HG02870 (cell line): ENCODE measurements at regions not wholly inside any gene's neighbourhood (a gene's known extent, or its start where the extent isn't known, plus 50 kb on each side); places are given as distances from the start of the nearest gene placed in this dataset.
"Not testable (repeated sequence)": the region's sequence is repeated elsewhere in the genome, so short reads cannot be mapped to it uniquely, and the experiment has no call there.

Experiments used
- ATAC-seq: cut with Tn5 transposase; IDR thresholded peaks from one replicate; pipeline ENCODE4 v1.9.1; 2021; ENCODE audit warnings: mild to moderate bottlenecking, moderate library complexity; ENCODE audit not compliant: unreplicated experiment

- ATAC-seq: no peak
Measured at GRCh38 chr4:12409507-12410190, 981.0 kb upstream of the HS3ST1 start.

DNA sequence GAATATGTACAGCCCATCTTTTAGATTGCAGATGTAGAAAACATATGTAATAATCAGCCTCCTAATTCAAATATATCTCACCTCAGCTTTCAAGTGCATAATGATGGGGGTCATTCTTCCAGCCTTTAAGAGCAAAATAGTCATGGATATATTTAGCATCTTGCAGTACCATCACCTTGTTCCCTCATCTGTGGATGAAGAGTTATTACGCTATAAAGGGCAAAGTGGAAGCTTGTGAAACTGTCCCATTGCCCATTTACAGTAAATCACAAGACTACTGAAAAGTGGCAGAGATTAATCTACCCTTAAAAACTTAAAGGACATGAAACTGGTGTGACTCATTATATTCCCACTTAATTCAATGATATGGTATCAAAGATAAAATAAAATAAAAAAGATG lies 979.7 kb upstream of the HS3ST1 start:
- ATAC-seq: no peak

DNA sequence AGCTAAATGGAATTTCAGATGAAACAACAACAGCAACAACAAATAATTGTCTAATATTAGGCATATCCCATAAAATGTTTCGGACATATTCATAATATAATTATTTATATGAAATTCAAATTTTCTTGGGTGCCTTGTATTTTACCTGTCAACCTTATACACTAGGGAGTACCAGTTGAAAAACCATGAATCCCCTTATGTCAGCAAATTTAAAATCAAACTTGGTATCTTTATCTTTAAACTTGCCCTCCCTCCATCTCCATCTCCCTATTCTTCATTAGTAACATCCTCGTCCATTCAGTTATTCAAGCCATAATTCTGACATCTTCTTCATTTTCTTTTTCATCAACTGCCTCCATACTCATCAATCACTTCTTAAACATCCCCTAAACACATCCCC lies 974.5 kb upstream of the HS3ST1 start:
- no peak for ATAC-seq

DNA sequence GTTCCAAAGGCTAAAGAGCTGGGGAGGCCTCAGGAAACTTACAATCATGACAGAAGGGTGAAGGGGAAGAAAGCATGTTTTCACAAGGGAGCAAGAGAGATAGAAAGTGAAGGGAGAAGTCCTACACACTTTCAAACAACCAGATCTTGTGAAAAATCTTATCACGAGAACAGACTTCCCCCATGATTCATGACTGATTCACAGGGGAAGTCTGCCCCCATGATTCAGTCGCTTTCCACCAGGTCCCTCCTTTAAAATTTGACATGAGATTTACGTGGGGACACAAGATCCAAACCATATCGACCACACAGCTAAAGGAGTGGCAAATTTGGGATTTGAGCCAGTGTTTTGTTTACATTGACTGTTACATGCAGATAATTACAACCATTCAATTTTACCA lies 971.1 kb upstream of the HS3ST1 start:
- no peak for ATAC-seq

DNA sequence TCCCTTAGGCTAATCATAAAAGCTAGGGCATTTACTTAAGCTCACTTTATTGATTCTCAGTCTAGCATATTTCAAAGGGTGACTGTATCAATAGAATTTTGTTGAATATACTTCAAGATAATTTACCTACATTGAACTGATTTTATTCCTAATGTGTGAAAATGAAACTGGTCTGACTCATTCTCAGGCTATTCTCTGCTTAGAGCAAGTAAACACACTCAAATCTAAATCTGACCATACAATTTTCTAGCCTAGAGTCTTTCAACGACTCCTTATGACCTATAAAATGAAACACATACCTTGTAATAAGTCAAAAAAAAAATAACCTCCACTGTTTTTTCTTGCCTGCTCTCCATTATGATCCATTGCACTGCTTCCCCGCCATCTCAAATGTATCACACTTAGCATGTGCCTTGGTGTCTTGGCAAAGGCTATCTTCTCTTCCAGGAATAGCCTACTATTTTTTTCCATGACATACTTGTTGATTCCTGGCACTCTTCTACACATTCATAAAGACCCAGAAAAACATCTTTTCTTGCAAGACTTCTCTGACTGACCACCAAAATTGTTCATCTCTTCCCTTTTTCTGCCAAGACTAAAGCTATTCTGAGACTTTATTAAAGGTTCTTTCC lies 965.1 kb upstream of the HS3ST1 start:
- ATAC-seq: no peak

GRCh38 chr4:12389604-12390003 lies 960.9 kb upstream of the HS3ST1 start:
- no peak for ATAC-seq

GRCh38 chr4:12382567-12382966 lies 953.9 kb upstream of the HS3ST1 start:
- ATAC-seq: no peak

GRCh38 chr4:12379191-12379590 lies 950.5 kb upstream of the HS3ST1 start:
- no peak for ATAC-seq

- no peak for ATAC-seq
Measured at GRCh38 chr4:12375805-12376204, 947.1 kb upstream of the HS3ST1 start.

DNA sequence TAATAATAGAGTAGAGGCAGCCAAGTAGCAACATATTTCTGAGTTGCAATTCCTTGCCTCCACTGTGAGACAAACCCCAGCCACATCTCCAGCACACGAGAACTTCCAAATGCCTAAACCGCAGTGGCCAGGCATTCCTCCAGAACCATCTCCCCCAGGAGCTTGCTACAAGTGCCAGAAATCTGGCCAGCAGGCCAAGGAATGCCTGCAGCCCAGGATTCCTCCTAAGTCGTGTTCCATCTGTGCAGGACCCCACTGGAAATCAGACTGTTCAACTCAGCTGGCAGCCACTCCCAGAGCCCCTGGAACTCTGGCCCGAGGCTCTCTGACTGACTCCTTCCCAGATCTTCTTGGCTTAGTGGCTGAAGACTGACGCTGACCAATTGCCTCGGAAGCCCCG lies 937.2 kb upstream of the HS3ST1 start:
- not testable (repeated sequence) for ATAC-seq

GRCh38 chr4:12360391-12360790 lies 931.7 kb upstream of the HS3ST1 start:
- ATAC-seq: no peak

GRCh38 chr4:12359420-12359819 lies 930.7 kb upstream of the HS3ST1 start:
- no peak for ATAC-seq

- ATAC-seq: not testable (repeated sequence)
Measured at GRCh38 chr4:12333083-12333482, 904.4 kb upstream of the HS3ST1 start.

- no peak for ATAC-seq
Measured at GRCh38 chr4:12324965-12325364, 896.3 kb upstream of the HS3ST1 start.

DNA sequence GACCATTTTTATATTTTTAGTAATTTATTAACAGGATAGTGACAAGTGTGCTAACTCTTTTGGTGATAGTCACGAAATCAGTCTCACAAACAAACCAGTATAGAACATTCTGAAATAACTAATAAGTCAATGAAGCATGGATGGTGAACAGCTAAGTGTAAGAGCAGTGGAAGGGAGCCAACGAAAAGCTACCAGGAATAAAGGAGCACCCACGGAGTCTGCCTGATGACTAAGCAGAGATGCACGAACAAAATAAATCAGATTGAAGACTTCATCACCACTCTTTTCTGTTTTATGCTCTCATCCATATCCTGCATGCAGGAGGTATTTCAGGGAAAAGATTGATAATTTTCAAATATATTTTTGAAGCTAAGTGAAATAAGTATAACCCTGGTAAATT lies 891.1 kb upstream of the HS3ST1 start:
- ATAC-seq: no peak

DNA sequence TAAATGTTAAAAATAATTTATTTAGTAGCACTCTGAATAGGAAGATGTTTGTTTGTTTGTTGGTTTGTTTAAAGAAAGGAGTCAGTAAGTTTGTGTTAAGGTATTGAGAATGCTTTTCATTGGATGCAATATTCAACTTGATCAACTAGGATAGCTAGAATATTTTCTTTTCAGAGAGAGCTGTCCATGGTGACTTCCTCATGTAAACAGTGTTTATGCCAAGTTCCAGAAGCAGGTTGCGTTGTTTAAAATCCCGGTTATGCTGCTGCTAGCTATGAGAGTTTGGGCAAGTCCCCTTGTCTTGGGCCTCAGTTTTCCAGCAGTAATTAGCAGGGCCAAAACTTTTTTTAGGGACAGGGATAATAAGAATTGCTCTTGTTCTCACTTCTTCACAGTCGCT lies 876.2 kb upstream of the HS3ST1 start:
- ATAC-seq: no peak

DNA sequence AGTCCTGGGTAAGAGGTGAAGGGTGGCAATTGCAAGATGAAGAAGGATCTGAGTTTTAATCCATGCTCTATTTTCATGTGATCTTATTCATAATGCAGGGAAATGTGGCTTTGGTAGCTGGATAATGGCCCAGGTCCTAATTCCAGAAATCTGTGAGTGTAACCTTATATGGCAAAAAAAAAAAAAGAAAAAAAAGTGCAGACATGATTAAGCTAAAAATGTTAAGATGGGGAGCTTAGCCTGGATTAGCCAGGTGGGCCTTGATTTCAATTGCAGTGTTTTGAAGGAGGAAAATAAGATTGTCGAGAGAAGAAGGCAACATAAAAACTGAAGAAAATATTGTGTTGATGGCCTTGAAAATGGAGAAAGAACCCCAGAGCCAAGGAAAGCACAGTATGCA lies 867.7 kb upstream of the HS3ST1 start:
- ATAC-seq: no peak

- no peak for ATAC-seq
Measured at GRCh38 chr4:12293906-12294525, 865.3 kb upstream of the HS3ST1 start.

DNA sequence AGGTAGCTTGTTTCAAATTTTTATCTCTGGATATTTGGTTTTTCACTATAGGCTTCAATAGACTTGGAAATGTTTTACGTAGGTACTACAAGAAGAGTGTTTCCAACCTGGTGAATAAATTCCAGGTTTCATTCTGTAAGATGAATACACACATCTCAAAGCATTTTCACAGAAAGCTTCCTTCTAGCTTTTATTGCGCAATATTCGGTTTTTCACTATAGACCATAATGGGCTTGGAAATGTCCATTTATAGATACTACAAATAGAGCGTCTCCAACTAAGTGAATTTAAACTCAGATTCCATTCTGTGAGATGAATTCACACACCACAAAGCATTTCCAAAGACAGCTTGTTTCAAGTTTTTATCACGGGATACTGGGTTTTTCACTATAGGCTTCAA lies 857.7 kb upstream of the HS3ST1 start:
- ATAC-seq: no peak

- ATAC-seq: no peak
Measured at GRCh38 chr4:12270546-12270945, 841.9 kb upstream of the HS3ST1 start.

GRCh38 chr4:12265554-12265953 lies 836.9 kb upstream of the HS3ST1 start:
- no peak for ATAC-seq

DNA sequence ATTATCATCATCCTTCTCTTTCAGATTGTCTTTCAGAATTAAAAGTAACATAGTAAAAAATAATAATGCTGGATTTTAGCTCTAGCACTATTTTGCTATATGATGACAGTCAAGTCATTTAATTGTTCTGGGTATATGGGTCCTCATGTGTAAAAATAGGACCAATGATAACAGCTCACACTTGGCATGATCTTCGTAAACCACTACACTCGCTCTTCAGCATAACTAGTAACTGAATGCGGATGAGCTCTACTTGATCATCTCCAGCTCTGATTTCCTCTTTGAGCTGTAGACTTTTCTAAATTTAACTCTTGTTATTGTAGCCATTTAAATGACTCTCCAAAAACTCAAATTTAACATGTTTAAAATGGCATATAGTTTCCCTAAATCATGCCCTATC lies 831.8 kb upstream of the HS3ST1 start:
- no peak for ATAC-seq
